Mesendoderm (in vitro differentiated cells): ENCODE measurements at regions not wholly inside any gene's neighbourhood (a gene's known extent, or its start where the extent isn't known, plus 50 kb on each side); places are given as distances from the start of the nearest gene placed in this dataset.

Source experiments
- DNase-seq: peaks from one replicate; pipeline ENCODE4 v3.0.0; 2013
- H2AK5ac ChIP-seq: 2 replicates; pipeline ENCODE4 v1.6.1; 2013; ENCODE audit warnings: low read length, inconsistent platforms
- H2BK120ac ChIP-seq: 2 replicates; pipeline ENCODE4 v1.6.1; 2013; ENCODE audit warnings: low read depth, mild to moderate bottlenecking, low read length, moderate library complexity, mixed read lengths
- H2BK15ac ChIP-seq: replicated peaks from 2 replicates; pipeline ENCODE4 v1.6.1; 2013; ENCODE audit warnings: low read depth, mild to moderate bottlenecking, moderate library complexity
- H2BK5ac ChIP-seq: 2 replicates; pipeline ENCODE4 v1.6.1; 2013; ENCODE audit warnings: low read length, inconsistent platforms
- H3K18ac ChIP-seq: 2 replicates; pipeline ENCODE4 v1.6.1; 2013; ENCODE audit warnings: mild to moderate bottlenecking, low read length, mixed read lengths
- H3K23ac ChIP-seq: one replicate; pipeline ENCODE4 v1.6.1; 2013; ENCODE audit warnings: low read length
- H3K27ac ChIP-seq: 2 replicates; pipeline ENCODE4 v1.5.1; 2013; ENCODE audit warnings: low read depth, mild to moderate bottlenecking, inconsistent platforms, low read length, moderate library complexity
- H3K27me3 ChIP-seq: 2 replicates; pipeline ENCODE4 v1.6.1; 2013; ENCODE audit warnings: low read length, control low read depth, mild to moderate bottlenecking, inconsistent platforms; ENCODE audit not compliant: insufficient read depth, poor library complexity
- H3K36me3 ChIP-seq: 2 replicates; pipeline ENCODE4 v1.6.1; 2013; ENCODE audit warnings: low read length, inconsistent platforms; ENCODE audit not compliant: control insufficient read depth, insufficient read depth
- H3K4ac ChIP-seq: one replicate; pipeline ENCODE4 v1.6.1; 2013; ENCODE audit warnings: low read depth, mild to moderate bottlenecking, low read length, moderate library complexity
- H3K4me1 ChIP-seq: 2 replicates; pipeline ENCODE4 v1.6.1; 2013; ENCODE audit warnings: low read depth, low read length, inconsistent platforms; ENCODE audit not compliant: control insufficient read depth
- H3K4me2 ChIP-seq: 2 replicates; pipeline ENCODE4 v1.6.1; 2013; ENCODE audit warnings: low read length
- H3K4me3 ChIP-seq: 2 replicates; pipeline ENCODE4 v1.5.1; 2013; ENCODE audit warnings: mild to moderate bottlenecking, low read length
- H3K56ac ChIP-seq: one replicate; pipeline ENCODE4 v1.6.1; 2013; ENCODE audit warnings: low read length
- H3K79me1 ChIP-seq: 2 replicates; pipeline ENCODE4 v1.6.1; 2013; ENCODE audit warnings: low read length, inconsistent platforms
- H3K79me2 ChIP-seq: 2 replicates; pipeline ENCODE4 v1.6.1; 2013; ENCODE audit warnings: mild to moderate bottlenecking, low read length; ENCODE audit not compliant: control insufficient read depth, insufficient read depth
- H3K9ac ChIP-seq: 2 replicates; pipeline ENCODE4 v1.6.1; 2013; ENCODE audit warnings: low read length, inconsistent platforms
- H4K5ac ChIP-seq: one replicate; pipeline ENCODE4 v1.6.1; 2013; ENCODE audit warnings: low read length
- H4K8ac ChIP-seq: one replicate; pipeline ENCODE4 v1.6.1; 2013; ENCODE audit warnings: low read depth, mild to moderate bottlenecking, control low read depth, low read length, moderate library complexity

- Histone ChIP-seq H2AK5ac (no peak overlapping the region), H4K8ac (no peak overlapping the region), H3K79me1 (no peaks in the 10 kb centered on the region), H3K4ac (no peak overlapping the region), H3K27me3 (no peaks in the 10 kb centered on the region), H3K36me3 (no peaks in the 10 kb centered on the region), H4K5ac (no peak overlapping the region), H2BK120ac (no peak overlapping the region), H2BK15ac (no peak overlapping the region), H3K18ac (no peak overlapping the region), H2BK5ac (no peak overlapping the region), H3K9ac (no peak overlapping the region), H3K4me1 (peaks cover 3% of the 10 kb centered on the region), H3K79me2 (no peaks in the 10 kb centered on the region), H3K4me3 (no peak overlapping the region), H3K27ac (no peak overlapping the region), H3K23ac (no peak overlapping the region), H3K4me2 (no peak overlapping the region), H3K56ac (no peak overlapping the region)
- peak; percentile 69 for DNase-seq
Measured at GRCh38 chr6:18314317-18314997, 50.1 kb upstream of the DEK start.
